Transverse colon (tissue), 4 donors: ENCODE measurements at regions not wholly inside any gene's neighbourhood (a gene's known extent, or its start where the extent isn't known, plus 50 kb on each side); places are given as distances from the start of the nearest gene placed in this dataset.

Experiments
- DNase-seq: peaks from one replicate; pipeline ENCODE4 v3.0.0-alpha.2; 2019
- H3K27ac ChIP-seq, 4 donors: fragments of 200-600 bp; sonication (generic); 2 replicates each; pipeline ENCODE4 v1.5.1; 2016 to 2018; ENCODE audit warnings: inconsistent platforms in 4 of 4
- H3K27me3 ChIP-seq: fragments of 200-600 bp; sonication (generic); 2 replicates; pipeline ENCODE4 v1.5.1; 2017; ENCODE audit warnings: inconsistent platforms
- H3K36me3 ChIP-seq, 4 donors: fragments of 200-600 bp; sonication (generic); 2 replicates each; pipeline ENCODE4 v1.5.1; 2017 to 2019; ENCODE audit warnings: inconsistent platforms in 4 of 4
- H3K4me1 ChIP-seq, 4 donors: fragments of 200-600 bp; sonication (generic); 2 replicates each; pipeline ENCODE4 v1.5.1; 2017 to 2020; ENCODE audit warnings: inconsistent platforms in 4 of 4
- H3K4me3 ChIP-seq, 4 donors: fragments of 200-600 bp; sonication (generic); 1 replicate in 1 of 4; 2 replicates in 3 of 4; pipeline versions ENCODE4 v1.5.1 to v1.6.1; 2017 to 2019; ENCODE audit warnings: inconsistent platforms in 4 of 4
- H3K9me3 ChIP-seq, 2 donors: fragments of 200-600 bp; sonication (generic); 2 replicates each; pipeline ENCODE4 v1.5.1; 2017 to 2019; ENCODE audit warnings: inconsistent platforms in 2 of 2
- EP300 ChIP-seq: sonication (generic); formaldehyde crosslinking; IDR thresholded peaks from one replicate; pipeline ENCODE4 v1.6.1; 2017; ENCODE audit warnings: antibody characterized with exemption, low read depth
- POLR2A ChIP-seq: fragments of 450-650 bp; IDR thresholded peaks from one replicate; pipeline ENCODE4 v1.6.1; 2016; ENCODE audit warnings: antibody characterized with exemption, mild to moderate bottlenecking, moderate library complexity
- POLR2AphosphoS5 ChIP-seq, 3 donors: sonication (generic); formaldehyde crosslinking; IDR thresholded peaks; one replicate each; pipeline ENCODE4 v1.6.1; 2016; ENCODE audit warnings: antibody characterized with exemption in 3 of 3
- WGBS, 2 donors: methylation state at CpG; one replicate each; pipeline ENCODE4 v1.1.5; 2018; ENCODE audit warnings: low coverage in 1 of 2; 5-methylcytosine and 5-hydroxymethylcytosine counted together
- in situ Hi-C, 4 donors: fragments of 200-750 bp; cut with MboI; loops; one replicate each; pipeline versions ENCODE4 v1.15.0 to v1.15.1; 2017; ENCODE audit warnings: low sequenced_read_pairs in 3 of 4, low pct_ligation_motif_present in 1 of 4, low pct_unique_long_range_greater_than_20kb in 1 of 4
- intact Hi-C: fragments of 100-400 bp; cut with DNase I; formaldehyde crosslinking; loops from one replicate; pipeline ENCODE4 v1.15.1; 2023; ENCODE audit warnings: low total_unique reads
- TF ChIP-seq, protein P1 (sequence below), 5 experiments: fragments of 200-600 bp in 3 of 5; fragments of 450-650 bp in 2 of 5; sonication (generic) in 3 of 5; IDR thresholded peaks; 1 replicate in 2 of 5; 2 replicates in 3 of 5; pipeline ENCODE4 v1.5.1; 2016 to 2017; ENCODE audit warnings: antibody characterized with exemption in 5 of 5, inconsistent platforms in 3 of 5, mild to moderate bottlenecking in 2 of 5, moderate library complexity in 1 of 5

DNA sequence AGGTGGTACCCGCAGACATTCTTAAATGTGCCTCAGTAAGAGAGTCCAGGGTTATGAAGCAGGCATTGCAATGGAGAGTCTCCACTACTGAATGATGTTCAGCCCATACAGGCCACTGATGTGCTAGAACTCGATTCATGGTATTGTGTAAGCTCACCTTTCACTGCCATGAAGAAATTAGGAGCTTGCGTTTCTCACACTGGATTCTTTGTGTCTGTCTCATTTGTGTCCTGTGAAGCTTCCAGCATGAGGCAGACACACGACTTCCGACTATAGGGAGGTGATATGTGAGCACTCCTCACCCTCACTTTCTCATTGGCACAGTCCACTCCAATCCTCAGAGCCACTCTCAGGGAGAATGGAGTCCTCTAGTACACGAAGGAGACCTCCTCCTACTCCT is 677.4 kb upstream of the RAB6C start:
- Histone ChIP-seq H3K4me3 (no peak overlapping the region), H3K4me1 (peaks cover 0 to 5% (median 0%) of the 10 kb centered on the region in 4 donors), H3K27ac (peak overlapping the region in 3 of 4 donors; percentile 21 to 51 (median 45)), H3K36me3 (no peaks in the 10 kb centered on the region), H3K27me3 (no peaks in the 10 kb centered on the region), H3K9me3 (no peaks in the 10 kb centered on the region)
- DNase-seq = no peak
- in situ Hi-C loops = no loop called here
- intact Hi-C loops = no loop called here
- TF ChIP-seq, protein P1, sequence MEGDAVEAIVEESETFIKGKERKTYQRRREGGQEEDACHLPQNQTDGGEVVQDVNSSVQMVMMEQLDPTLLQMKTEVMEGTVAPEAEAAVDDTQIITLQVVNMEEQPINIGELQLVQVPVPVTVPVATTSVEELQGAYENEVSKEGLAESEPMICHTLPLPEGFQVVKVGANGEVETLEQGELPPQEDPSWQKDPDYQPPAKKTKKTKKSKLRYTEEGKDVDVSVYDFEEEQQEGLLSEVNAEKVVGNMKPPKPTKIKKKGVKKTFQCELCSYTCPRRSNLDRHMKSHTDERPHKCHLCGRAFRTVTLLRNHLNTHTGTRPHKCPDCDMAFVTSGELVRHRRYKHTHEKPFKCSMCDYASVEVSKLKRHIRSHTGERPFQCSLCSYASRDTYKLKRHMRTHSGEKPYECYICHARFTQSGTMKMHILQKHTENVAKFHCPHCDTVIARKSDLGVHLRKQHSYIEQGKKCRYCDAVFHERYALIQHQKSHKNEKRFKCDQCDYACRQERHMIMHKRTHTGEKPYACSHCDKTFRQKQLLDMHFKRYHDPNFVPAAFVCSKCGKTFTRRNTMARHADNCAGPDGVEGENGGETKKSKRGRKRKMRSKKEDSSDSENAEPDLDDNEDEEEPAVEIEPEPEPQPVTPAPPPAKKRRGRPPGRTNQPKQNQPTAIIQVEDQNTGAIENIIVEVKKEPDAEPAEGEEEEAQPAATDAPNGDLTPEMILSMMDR (IDR thresholded peaks at IDR 0.05) = no peak
- TF ChIP-seq EP300 (no peak), POLR2AphosphoS5 (IDR thresholded peaks at IDR 0.05) (no peak), POLR2A (no peak)
- 56 to 65% methylated on average over 4 to 6 of the region's 6 CpGs for WGBS, 2 donors

- Histone ChIP-seq H3K27ac (peak overlapping the region in 2 of 4 donors; percentile 45 to 51), H3K9me3 (no peaks in the 10 kb centered on the region)
- TF ChIP-seq POLR2AphosphoS5 (IDR thresholded peaks at IDR 0.05) = peak in 1 of 3 donors; percentile 44
- TF ChIP-seq, protein P1 (IDR thresholded peaks at IDR 0.05) = no peak
Measured at GRCh38 chr2:129302561-129303183, 676.8 kb upstream of the RAB6C start.

DNA sequence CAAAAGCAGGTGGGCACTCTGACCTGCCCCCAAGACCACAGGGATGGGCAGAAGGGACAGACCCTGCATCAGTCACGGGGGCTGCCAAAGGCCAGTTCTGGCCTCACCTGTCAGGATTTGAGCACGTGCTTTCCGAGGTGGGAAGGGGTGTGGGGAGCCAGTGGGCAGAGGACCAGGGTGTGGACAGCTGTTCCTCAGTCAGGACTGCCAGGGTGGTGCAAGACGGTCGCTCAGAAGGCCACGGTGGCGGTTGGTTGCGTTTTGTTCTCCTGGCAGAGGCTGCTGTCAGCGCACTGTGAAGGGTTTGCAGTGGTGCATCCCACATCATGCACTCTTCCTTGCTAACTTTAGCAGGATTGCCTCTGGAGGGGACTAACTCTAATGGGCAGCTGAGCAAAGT is 665.3 kb upstream of the RAB6C start:
- WGBS, 2 donors = 71% methylated on average over 9 of the region's 9 CpGs; no CpG with 5 or more reads in 1 of the 2 donors
- Histone ChIP-seq H3K4me3 (no peak overlapping the region), H3K27me3 (no peaks in the 10 kb centered on the region), H3K4me1 (no peaks in the 10 kb centered on the region), H3K27ac (no peak overlapping the region), H3K36me3 (no peaks in the 10 kb centered on the region), H3K9me3 (no peaks in the 10 kb centered on the region)
- in situ Hi-C loops (no loop called here), intact Hi-C loops (no loop called here)
- no peak for TF ChIP-seq POLR2A
- no peak for TF ChIP-seq EP300
- no peak for TF ChIP-seq POLR2AphosphoS5 (IDR thresholded peaks at IDR 0.05)
- TF ChIP-seq, protein P1 (IDR thresholded peaks at IDR 0.05) = no peak
- no peak for DNase-seq

More at GRCh38 chr2:129302561-129303183, 676.8 kb upstream of the RAB6C start:
- Histone ChIP-seq H3K36me3 (no peaks in the 10 kb centered on the region), H3K4me1 (peaks cover 0 to 5% (median 0%) of the 10 kb centered on the region in 4 donors), H3K27me3 (no peaks in the 10 kb centered on the region), H3K4me3 (no peak overlapping the region)
- WGBS, 2 donors = 47 to 53% methylated on average over 6 of the region's 6 CpGs
- no peak for DNase-seq
- intact Hi-C loops = no loop called here
- in situ Hi-C loops = no loop called here

DNA sequence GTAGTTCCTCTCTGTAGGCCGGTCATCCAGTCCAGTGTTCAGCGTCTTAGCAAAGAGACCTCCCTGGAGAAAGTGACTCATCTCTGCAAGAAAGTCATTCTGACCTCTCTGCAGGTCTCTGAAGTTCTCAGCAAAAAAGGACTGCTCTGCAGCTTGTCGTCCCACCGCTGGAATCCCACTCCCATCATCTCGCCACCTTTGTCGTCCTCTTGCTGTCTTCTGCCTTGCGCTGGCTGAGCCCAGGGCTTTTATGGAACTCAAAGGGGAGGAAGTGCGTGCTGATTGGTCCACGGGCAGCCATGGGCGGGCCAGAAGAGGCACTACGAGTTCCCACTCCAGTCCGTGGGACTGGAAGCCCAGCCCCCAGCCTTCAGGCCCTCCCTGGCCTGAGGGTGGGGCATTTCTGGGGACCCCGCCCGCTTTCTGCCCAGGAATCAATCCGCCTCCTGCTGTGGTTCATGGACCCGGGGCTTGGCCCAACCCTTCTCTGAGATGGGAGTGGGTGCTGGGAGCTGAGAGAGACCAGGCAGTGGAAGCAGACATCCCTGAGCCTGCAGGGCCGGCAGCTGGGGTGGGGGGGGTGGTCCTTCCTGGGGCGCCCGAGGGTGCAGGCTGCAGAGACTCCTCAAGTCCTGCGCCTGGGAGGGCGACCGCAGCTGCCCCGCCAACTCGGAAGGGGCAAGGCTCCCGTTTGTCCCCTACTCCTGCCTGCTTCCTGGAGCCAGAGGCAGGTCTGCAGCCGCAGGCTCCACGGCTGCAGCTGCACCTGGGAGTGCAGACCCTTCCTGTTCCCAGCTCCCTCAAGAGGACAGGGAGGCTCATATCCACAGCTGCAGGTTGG is 660.7 kb upstream of the RAB6C start:
- Histone ChIP-seq H3K27me3 (no peaks in the 10 kb centered on the region), H3K27ac (no peak overlapping the region), H3K4me1 (no peaks in the 10 kb centered on the region), H3K4me3 (no peak overlapping the region), H3K36me3 (no peaks in the 10 kb centered on the region), H3K9me3 (no peaks in the 10 kb centered on the region)
- TF ChIP-seq EP300 (no peak), POLR2AphosphoS5 (IDR thresholded peaks at IDR 0.05) (no peak), POLR2A (no peak)
- TF ChIP-seq, protein P1 (IDR thresholded peaks at IDR 0.05) = no peak
- WGBS, 2 donors = 65 to 82% methylated on average over 4 to 27 of the region's 27 CpGs
- DNase-seq = no peak
- in situ Hi-C loops (no loop called here), intact Hi-C loops (no loop called here)
